Right lobe of liver (tissue), 6 donors: ENCODE measurements at regions not wholly inside any gene's neighbourhood (a gene's known extent, or its start where the extent isn't known, plus 50 kb on each side); places are given as distances from the start of the nearest gene placed in this dataset.

Source experiments
- ATAC-seq, 4 donors: fragments of 200-7000 bp; cut with Tn5 transposase; one replicate each; pipeline ENCODE4 v1.9.1; 2020; ENCODE audit warnings: mild to moderate bottlenecking in 4 of 4, moderate library complexity in 4 of 4
- DNase-seq, 3 donors: peaks; one replicate each; pipeline ENCODE4 v3.0.0-alpha.2; 2020
- H3K27ac ChIP-seq, 3 donors: fragments of 200-600 bp; one replicate each; pipeline ENCODE4 v1.8.0; 2022
- H3K27me3 ChIP-seq, 2 donors: fragments of 200-600 bp; one replicate each; pipeline ENCODE4 v1.8.0; 2022
- H3K36me3 ChIP-seq, 4 donors: fragments of 200-600 bp; sonication (generic) in 1 of 4; one replicate each; pipeline versions ENCODE4 v1.5.1 to v1.8.0; 2017 to 2022; ENCODE audit warnings: control low read depth in 1 of 4
- H3K4me1 ChIP-seq, 4 donors: fragments of 200-600 bp; sonication (generic) in 1 of 4; one replicate each; pipeline versions ENCODE4 v1.5.1 to v1.8.0; 2017 to 2022; ENCODE audit warnings: control low read depth in 1 of 4
- H3K4me3 ChIP-seq, 3 donors: fragments of 200-600 bp; one replicate each; pipeline ENCODE4 v1.8.0; 2022
- H3K9me3 ChIP-seq, 4 donors: fragments of 200-600 bp; sonication (generic) in 1 of 4; one replicate each; pipeline versions ENCODE4 v1.5.1 to v1.8.0; 2017 to 2022; ENCODE audit warnings: control low read depth in 1 of 4
- CTCF ChIP-seq, 4 donors: fragments of 200-600 bp in 3 of 4; fragments of 450-650 bp in 1 of 4; IDR thresholded peaks; one replicate each; pipeline versions ENCODE4 v1.5.1 to v1.8.0; 2016 to 2022; ENCODE audit warnings: antibody characterized with exemption in 4 of 4, mild to moderate bottlenecking in 2 of 4
- POLR2A ChIP-seq: fragments of 450-650 bp; IDR thresholded peaks from one replicate; pipeline ENCODE4 v1.6.1; 2017; ENCODE audit warnings: antibody characterized with exemption, mild to moderate bottlenecking
- WGBS: methylation state at CpG from one replicate; pipeline ENCODE4 v1.1.6; 2018; ENCODE audit warnings: low coverage, low lambda C conversion rate; ENCODE audit not compliant: insufficient coverage; ENCODE audit errors: missing lambda C conversion rate; 5-methylcytosine and 5-hydroxymethylcytosine counted together
- intact Hi-C, 2 donors: fragments of 100-400 bp; cut with DNase I; formaldehyde crosslinking; loops; one replicate each; pipeline versions ENCODE4 v1.11.2 to v1.14.1; 2022
- donor health status: DM: no; HTN: yes; CAD: no.
- donor health status: DM: no; HTN: no; CAD: no.
- donor health status: DM: no; HTN: no; CAD: no.
- donor health status: DM: no; HTN: yes; CAD: no.
- donor health status: DM: no; HTN: yes; CAD: no.

- DNase-seq (no peak), ATAC-seq (no peak)
- Histone ChIP-seq H3K27ac (no peak overlapping the region), H3K4me3 (no peak overlapping the region), H3K4me1 (no peaks in the 10 kb centered on the region), H3K36me3 (no peaks in the 10 kb centered on the region), H3K27me3 (no peaks in the 10 kb centered on the region), H3K9me3 (no peaks in the 10 kb centered on the region)
- WGBS = 47% methylated on average over 6 of the region's 6 CpGs
- no peak for TF ChIP-seq POLR2A
- TF ChIP-seq CTCF (IDR thresholded peaks at IDR 0.05) = no peak
- intact Hi-C loops = no loop called here
Observed at GRCh38 chr2:776038-776437, 98.8 kb upstream of the TMEM18 start.

- H3K4me1 ChIP-seq = no peaks in the 10 kb centered on the region
- no peaks in the 10 kb centered on the region for H3K27me3 ChIP-seq
- DNase-seq (no peak), ATAC-seq (no peak)
- no peak overlapping the region for H3K4me3 ChIP-seq
- intact Hi-C loops = no loop called here
- WGBS = 15% methylated on average over 4 of the region's 7 CpGs
- H3K9me3 ChIP-seq = no peaks in the 10 kb centered on the region
- no peak for TF ChIP-seq POLR2A
- no peak for TF ChIP-seq CTCF (IDR thresholded peaks at IDR 0.05)
- H3K36me3 ChIP-seq = no peaks in the 10 kb centered on the region
- H3K27ac ChIP-seq = no peak overlapping the region
Observed at GRCh38 chr2:774436-774835, 97.2 kb upstream of the TMEM18 start.

- Histone ChIP-seq H3K9me3 (no peaks in the 10 kb centered on the region), H3K4me3 (no peak overlapping the region), H3K27ac (no peak overlapping the region), H3K27me3 (no peaks in the 10 kb centered on the region), H3K4me1 (no peaks in the 10 kb centered on the region), H3K36me3 (no peaks in the 10 kb centered on the region)
- TF ChIP-seq CTCF (IDR thresholded peaks at IDR 0.05) = no peak
- TF ChIP-seq POLR2A = no peak
- DNase-seq (no peak), ATAC-seq (peak in 1 of 4 donors; percentile 17)
- intact Hi-C loops = no loop called here
- 0% methylated on average over 1 of the region's 11 CpGs for WGBS
Observed at GRCh38 chr2:773256-774160, 96.3 kb upstream of the TMEM18 start.

GRCh38 chr2:771538-771937 is 94.3 kb upstream of the TMEM18 start:
- TF ChIP-seq CTCF (IDR thresholded peaks at IDR 0.05) = no peak
- no peak for TF ChIP-seq POLR2A
- intact Hi-C loops = no loop called here
- DNase-seq (no peak), ATAC-seq (no peak)
- no peak overlapping the region for H3K27ac ChIP-seq
- H3K9me3 ChIP-seq = no peaks in the 10 kb centered on the region
- H3K36me3 ChIP-seq = no peaks in the 10 kb centered on the region
- no peak overlapping the region for H3K4me3 ChIP-seq
- H3K27me3 ChIP-seq = no peaks in the 10 kb centered on the region
- no peaks in the 10 kb centered on the region for H3K4me1 ChIP-seq
- WGBS = no CpG with 5 or more reads among the region's 12 CpGs
